ENCODE measurements at regions not wholly inside any gene's neighbourhood (a gene's known extent, or its start where the extent isn't known, plus 50 kb on each side); places are given as distances from the start of the nearest gene placed in this dataset.

- TF ChIP-seq POLR2AphosphoS5 (IDR thresholded peaks at IDR 0.05; ENCODE audit: low read depth, low read length): no peak
- TF ChIP-seq POLR2A (IDR thresholded peaks at IDR 0.05; ENCODE audit: low read depth, low read length): no peak
Observed at GRCh38 chr14:101000711-101001250, 97.3 kb upstream of the RTL1 start.

All from GM12892 (cell line).